NCI-H2029 treated with DMSO at 0.1 percent for 48 hours (cell line): ENCODE measurements at regions not wholly inside any gene's neighbourhood (a gene's known extent, or its start where the extent isn't known, plus 50 kb on each side); places are given as distances from the start of the nearest gene placed in this dataset.

Experiments
- DNase-seq: peaks from one replicate; lab custom pipeline; 2025; lab: John Stamatoyannopoulos, UW

- DNase-seq, result no peak
Observed at GRCh38 chr17:74049167-74049966, 154.1 kb upstream of the RPL38 start.

GRCh38 chr17:74049967-74050458 is 153.5 kb upstream of the RPL38 start:
- DNase-seq, result no peak

- no peak for DNase-seq
Observed at GRCh38 chr17:74051348-74051747, 152.1 kb upstream of the RPL38 start.

GRCh38 chr17:74052993-74053711 is 150.3 kb upstream of the RPL38 start:
- DNase-seq, result no peak

- no peak for DNase-seq
Observed at GRCh38 chr17:74053712-74054078, 149.8 kb upstream of the RPL38 start.

- no peak for DNase-seq
Observed at GRCh38 chr17:74054249-74054648, 149.2 kb upstream of the RPL38 start.

- DNase-seq, result no peak
Observed at GRCh38 chr17:74055508-74056160, 147.8 kb upstream of the RPL38 start.

GRCh38 chr17:74059479-74060240 is 143.8 kb upstream of the RPL38 start:
- DNase-seq, result no peak

- DNase-seq, result no peak
Observed at GRCh38 chr17:74061758-74062157, 141.7 kb upstream of the RPL38 start.

- no peak for DNase-seq
Observed at GRCh38 chr17:74062234-74062633, 141.2 kb upstream of the RPL38 start.

- no peak for DNase-seq
Observed at GRCh38 chr17:74063439-74063838, 140.0 kb upstream of the RPL38 start.

- DNase-seq, result no peak
Observed at GRCh38 chr17:74070374-74070773, 133.1 kb upstream of the RPL38 start.

- no peak for DNase-seq
Observed at GRCh38 chr17:74070998-74071679, 132.3 kb upstream of the RPL38 start.

- DNase-seq, result no peak
Observed at GRCh38 chr17:74072340-74072739, 131.1 kb upstream of the RPL38 start.

GRCh38 chr17:74076446-74076845 is 127.0 kb upstream of the RPL38 start:
- DNase-seq, result no peak

GRCh38 chr17:74077231-74077630 is 126.2 kb upstream of the RPL38 start:
- no peak for DNase-seq

GRCh38 chr17:74078363-74078941 is 125.0 kb upstream of the RPL38 start:
- no peak for DNase-seq

- DNase-seq, result no peak
Observed at GRCh38 chr17:74079537-74080300, 123.8 kb upstream of the RPL38 start.

GRCh38 chr17:74080656-74081582 is 122.6 kb upstream of the RPL38 start:
- DNase-seq, result no peak
